ENCODE measurements at regions not wholly inside any gene's neighbourhood (a gene's known extent, or its start where the extent isn't known, plus 50 kb on each side); places are given as distances from the start of the nearest gene placed in this dataset.

GRCh38 chr12:71071536-71072097 is 86.2 kb downstream of the TSPAN8 start:
- DNase-seq (ENCODE audit: low spot score): no peak

GRCh38 chr12:71070416-71071128 is 87.2 kb downstream of the TSPAN8 start:
- no peak for DNase-seq (ENCODE audit: low spot score)

- no peak for DNase-seq (ENCODE audit: low spot score)
Observed at GRCh38 chr12:71069311-71069710, 88.5 kb downstream of the TSPAN8 start.

- no peak for DNase-seq (ENCODE audit: low spot score)
Observed at GRCh38 chr12:71063087-71063486, 94.7 kb downstream of the TSPAN8 start.

- no peak for DNase-seq (ENCODE audit: low spot score)
Observed at GRCh38 chr12:71061451-71061850, 96.3 kb downstream of the TSPAN8 start.

- no peak for DNase-seq (ENCODE audit: low spot score)
Observed at GRCh38 chr12:71060426-71060825, 97.4 kb downstream of the TSPAN8 start.

GRCh38 chr12:71057330-71057729 is 100.5 kb downstream of the TSPAN8 start:
- no peak for DNase-seq (ENCODE audit: low spot score)

GRCh38 chr12:71054551-71054950 is 103.2 kb downstream of the TSPAN8 start:
- DNase-seq (ENCODE audit: low spot score): no peak

- no peak for DNase-seq (ENCODE audit: low spot score)
Observed at GRCh38 chr12:71046215-71046614, 111.6 kb downstream of the TSPAN8 start.

GRCh38 chr12:71045781-71046180 is 112.0 kb downstream of the TSPAN8 start:
- no peak for DNase-seq (ENCODE audit: low spot score)

- DNase-seq (ENCODE audit: low spot score): no peak
Observed at GRCh38 chr12:71041476-71041875, 116.3 kb downstream of the TSPAN8 start.

- no peak for DNase-seq (ENCODE audit: low spot score)
Observed at GRCh38 chr12:71038960-71039359, 118.4 kb upstream of the PTPRR start.

GRCh38 chr12:71036526-71036925 is 116.0 kb upstream of the PTPRR start:
- DNase-seq (ENCODE audit: low spot score): no peak

GRCh38 chr12:71032933-71033332 is 112.4 kb upstream of the PTPRR start:
- no peak for DNase-seq (ENCODE audit: low spot score)

GRCh38 chr12:71029302-71029701 is 108.8 kb upstream of the PTPRR start:
- DNase-seq (ENCODE audit: low spot score): peak; percentile 16

GRCh38 chr12:71027856-71028255 is 107.3 kb upstream of the PTPRR start:
- no peak for DNase-seq (ENCODE audit: low spot score)

GRCh38 chr12:71024827-71025226 is 104.3 kb upstream of the PTPRR start:
- DNase-seq (ENCODE audit: low spot score): no peak

GRCh38 chr12:71024281-71024680 is 103.7 kb upstream of the PTPRR start:
- no peak for DNase-seq (ENCODE audit: low spot score)

- no peak for DNase-seq (ENCODE audit: low spot score)
Observed at GRCh38 chr12:71021491-71021890, 101.0 kb upstream of the PTPRR start.

GRCh38 chr12:71019282-71019831 is 98.8 kb upstream of the PTPRR start:
- no peak for DNase-seq (ENCODE audit: low spot score)

GRCh38 chr12:71018682-71019081 is 98.1 kb upstream of the PTPRR start:
- no peak for DNase-seq (ENCODE audit: low spot score)

GRCh38 chr12:71014180-71014785 is 93.7 kb upstream of the PTPRR start:
- peak; percentile 12 for DNase-seq (ENCODE audit: low spot score)

- no peak for DNase-seq (ENCODE audit: low spot score)
Observed at GRCh38 chr12:71011261-71011660, 90.7 kb upstream of the PTPRR start.
